ENCODE measurements at regions not wholly inside any gene's neighbourhood (a gene's known extent, or its start where the extent isn't known, plus 50 kb on each side); places are given as distances from the start of the nearest gene placed in this dataset.

DNA sequence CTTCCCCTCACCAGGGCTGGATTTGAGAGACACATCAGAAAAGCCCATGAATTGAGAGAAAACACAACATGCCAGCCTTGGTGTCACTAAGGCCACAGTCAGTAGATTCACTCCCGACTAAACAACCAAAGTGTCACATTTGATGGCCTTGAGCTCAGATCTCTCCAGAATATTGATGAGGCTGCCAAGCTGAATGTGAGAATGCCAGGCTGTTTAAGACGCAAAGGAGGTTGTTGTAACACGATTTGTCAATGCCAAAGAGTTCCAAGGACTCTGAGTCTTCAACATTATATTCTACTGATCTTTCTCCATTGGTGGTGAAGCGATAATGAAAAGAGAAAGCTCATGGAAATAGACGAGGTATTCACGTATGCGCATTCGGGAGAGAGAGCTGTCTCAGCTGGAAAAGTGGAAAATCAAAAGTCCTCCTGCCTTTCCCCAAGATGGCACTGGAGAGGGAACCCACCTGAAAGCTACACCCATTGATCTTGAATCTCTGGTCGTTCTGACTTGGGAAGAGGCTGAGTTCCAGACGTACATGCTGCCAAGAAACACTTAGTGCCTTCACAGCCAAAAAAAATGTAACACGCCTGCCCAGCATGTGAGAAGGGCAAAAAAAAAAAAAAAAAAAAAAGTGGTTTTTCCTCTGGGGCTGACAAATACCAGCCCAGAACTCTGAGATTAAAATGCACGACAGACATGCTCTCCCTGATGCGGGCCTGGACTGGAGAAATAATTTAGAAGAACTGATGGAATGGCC lies 1159.6 kb downstream of the VRK1 start:
- Mint-ChIP-seq H3K27me3 (ENCODE audit: low read depth) (no peaks in the 10 kb centered on the region), H3K9me3 (peaks cover 29% of the 10 kb centered on the region), H3K27ac (no peak overlapping the region), H3K4me1 (peaks cover 10% of the 10 kb centered on the region), H3K4me3 (no peak overlapping the region), H3K36me3 (peaks cover 5% of the 10 kb centered on the region)
- ChIA-PET CTCF (no interaction called here), POLR2A (no interaction called here)
- ATAC-seq = no peak
- no peak for DNase-seq (ENCODE audit: low spot score)
- TF ChIP-seq ZNF263 (CRISPR knock-in tag; IDR thresholded peaks at IDR 0.05; ENCODE audit: low read depth) (no peak), CREB1 (CRISPR knock-in tag; IDR thresholded peaks at IDR 0.05) (no peak), GABPB1 (CRISPR knock-in tag; IDR thresholded peaks at IDR 0.05) (no peak)
- TF ChIP-seq, protein P1, sequence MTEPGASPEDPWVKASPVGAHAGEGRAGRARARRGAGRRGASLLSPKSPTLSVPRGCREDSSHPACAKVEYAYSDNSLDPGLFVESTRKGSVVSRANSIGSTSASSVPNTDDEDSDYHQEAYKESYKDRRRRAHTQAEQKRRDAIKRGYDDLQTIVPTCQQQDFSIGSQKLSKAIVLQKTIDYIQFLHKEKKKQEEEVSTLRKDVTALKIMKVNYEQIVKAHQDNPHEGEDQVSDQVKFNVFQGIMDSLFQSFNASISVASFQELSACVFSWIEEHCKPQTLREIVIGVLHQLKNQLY (CRISPR knock-in tag; IDR thresholded peaks at IDR 0.05) = no peak

DNA sequence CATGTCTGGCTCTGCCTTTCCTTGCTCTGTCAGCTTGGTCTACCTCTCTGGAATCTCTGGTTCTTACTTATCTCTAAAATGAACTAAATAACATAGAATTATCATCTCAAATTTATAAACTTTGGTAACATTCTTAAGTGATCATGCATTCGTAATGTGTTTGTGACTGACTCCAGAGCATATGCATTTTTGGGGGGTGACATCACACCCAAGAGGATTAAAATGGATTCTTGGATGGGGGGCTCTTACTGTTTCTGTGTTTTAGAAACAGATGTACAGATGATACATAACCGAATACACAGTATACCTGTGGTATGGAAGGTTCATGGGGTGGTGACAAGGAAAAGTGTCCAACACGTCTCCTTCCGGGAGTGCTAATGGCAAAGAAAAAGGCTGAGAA lies 1162.1 kb downstream of the VRK1 start:
- no peak for DNase-seq (ENCODE audit: low spot score)
- POLR2A ChIA-PET = no interaction called here
- Mint-ChIP-seq H3K36me3 (peaks cover 5% of the 10 kb centered on the region), H3K9me3 (peaks cover 29% of the 10 kb centered on the region), H3K27me3 (ENCODE audit: low read depth) (no peaks in the 10 kb centered on the region), H3K4me1 (peaks cover 10% of the 10 kb centered on the region), H3K4me3 (no peak overlapping the region), H3K27ac (no peak overlapping the region)
- ATAC-seq = no peak
- TF ChIP-seq GABPB1 (CRISPR knock-in tag; IDR thresholded peaks at IDR 0.05) = no peak
- TF ChIP-seq ZNF232 (CRISPR knock-in tag; IDR thresholded peaks at IDR 0.05) = no peak
- TF ChIP-seq, protein P2, sequence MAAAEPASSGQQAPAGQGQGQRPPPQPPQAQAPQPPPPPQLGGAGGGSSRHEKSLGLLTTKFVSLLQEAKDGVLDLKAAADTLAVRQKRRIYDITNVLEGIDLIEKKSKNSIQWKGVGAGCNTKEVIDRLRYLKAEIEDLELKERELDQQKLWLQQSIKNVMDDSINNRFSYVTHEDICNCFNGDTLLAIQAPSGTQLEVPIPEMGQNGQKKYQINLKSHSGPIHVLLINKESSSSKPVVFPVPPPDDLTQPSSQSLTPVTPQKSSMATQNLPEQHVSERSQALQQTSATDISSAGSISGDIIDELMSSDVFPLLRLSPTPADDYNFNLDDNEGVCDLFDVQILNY (CRISPR knock-in tag; IDR thresholded peaks at IDR 0.05) = no peak
- TF ChIP-seq CREB1 (CRISPR knock-in tag; IDR thresholded peaks at IDR 0.05) = no peak
- no peak for TF ChIP-seq MYBL2 (CRISPR knock-in tag; IDR thresholded peaks at IDR 0.05)
- CTCF ChIA-PET = no interaction called here

DNA sequence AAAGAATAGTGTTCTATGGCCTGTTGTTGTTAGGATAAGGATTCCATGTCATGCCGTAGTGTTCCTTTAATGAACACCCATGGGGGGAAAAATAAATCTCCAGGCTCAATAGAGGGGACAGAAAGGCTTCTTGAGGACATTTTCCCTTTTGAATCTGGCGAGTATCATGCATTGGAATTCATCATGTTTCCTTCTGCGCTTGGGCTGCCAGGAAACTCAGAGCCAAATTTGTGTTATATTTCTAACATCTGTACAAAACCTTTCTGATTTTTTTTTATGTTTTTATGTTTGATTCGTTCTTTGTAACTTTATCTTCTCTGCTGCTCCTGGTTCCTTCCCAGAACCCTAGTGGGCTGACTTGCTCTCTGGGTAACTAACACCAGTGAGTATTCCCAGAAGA lies 1163.3 kb downstream of the VRK1 start:
- TF ChIP-seq, protein P2 (CRISPR knock-in tag; IDR thresholded peaks at IDR 0.05) = no peak
- no peak for TF ChIP-seq NFYB (CRISPR knock-in tag; conservative IDR thresholded peaks at IDR 0.05; ENCODE audit: low read depth)
- ChIA-PET POLR2A (no interaction called here), CTCF (no interaction called here)
- Mint-ChIP-seq H3K27me3 (ENCODE audit: low read depth) (no peaks in the 10 kb centered on the region), H3K27ac (no peak overlapping the region), H3K4me1 (peaks cover 10% of the 10 kb centered on the region), H3K36me3 (peaks cover 5% of the 10 kb centered on the region), H3K9me3 (peaks cover 29% of the 10 kb centered on the region), H3K4me3 (no peak overlapping the region)
- ATAC-seq (no peak), DNase-seq (ENCODE audit: low spot score) (no peak)

DNA sequence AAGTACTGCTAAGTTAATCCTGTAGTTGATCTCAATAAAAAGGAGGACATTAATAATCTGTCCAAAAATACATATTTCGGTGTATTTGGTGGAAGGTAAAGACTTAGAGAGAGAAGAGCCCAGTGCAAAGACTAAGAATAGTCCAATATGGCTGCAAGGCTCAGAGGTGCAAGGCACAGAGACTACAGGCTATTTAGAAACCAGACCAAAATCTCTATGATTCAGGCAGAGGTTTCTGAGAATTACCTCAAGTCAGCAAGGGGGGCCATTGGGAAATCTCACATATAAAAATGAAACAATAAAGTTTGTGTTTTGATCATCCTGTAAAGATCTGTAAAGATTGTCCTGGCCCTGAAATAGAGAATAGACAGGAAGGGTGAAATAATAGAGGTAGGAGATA lies 1173.0 kb downstream of the VRK1 start:
- no peaks in the 10 kb centered on the region; the same call in 1 of the 2 replicates for H3K27me3 Mint-ChIP-seq (ENCODE audit: low read depth)
- peaks cover 3% of the 10 kb centered on the region; the same call in 1 of the 2 replicates for H3K4me1 Mint-ChIP-seq
- DNase-seq (ENCODE audit: low spot score) = no peak
- no peak overlapping the region for H3K27ac Mint-ChIP-seq
- ChIA-PET POLR2A (no interaction called here), CTCF (no interaction called here)
- ATAC-seq = no peak
- H3K36me3 Mint-ChIP-seq = no peaks in the 10 kb centered on the region
- no peak overlapping the region for H3K4me3 Mint-ChIP-seq
- H3K9me3 Mint-ChIP-seq = peaks cover 19% of the 10 kb centered on the region
- TF ChIP-seq, protein P3, sequence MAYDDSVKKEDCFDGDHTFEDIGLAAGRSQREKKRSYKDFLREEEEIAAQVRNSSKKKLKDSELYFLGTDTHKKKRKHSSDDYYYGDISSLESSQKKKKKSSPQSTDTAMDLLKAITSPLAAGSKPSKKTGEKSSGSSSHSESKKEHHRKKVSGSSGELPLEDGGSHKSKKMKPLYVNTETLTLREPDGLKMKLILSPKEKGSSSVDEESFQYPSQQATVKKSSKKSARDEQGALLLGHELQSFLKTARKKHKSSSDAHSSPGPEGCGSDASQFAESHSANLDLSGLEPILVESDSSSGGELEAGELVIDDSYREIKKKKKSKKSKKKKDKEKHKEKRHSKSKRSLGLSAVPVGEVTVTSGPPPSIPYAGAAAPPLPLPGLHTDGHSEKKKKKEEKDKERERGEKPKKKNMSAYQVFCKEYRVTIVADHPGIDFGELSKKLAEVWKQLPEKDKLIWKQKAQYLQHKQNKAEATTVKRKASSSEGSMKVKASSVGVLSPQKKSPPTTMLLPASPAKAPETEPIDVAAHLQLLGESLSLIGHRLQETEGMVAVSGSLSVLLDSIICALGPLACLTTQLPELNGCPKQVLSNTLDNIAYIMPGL (CRISPR knock-in tag; IDR thresholded peaks at IDR 0.05) = no peak
- no peak for TF ChIP-seq SOX15 (CRISPR knock-in tag; IDR thresholded peaks at IDR 0.05)
- TF ChIP-seq, protein P4, sequence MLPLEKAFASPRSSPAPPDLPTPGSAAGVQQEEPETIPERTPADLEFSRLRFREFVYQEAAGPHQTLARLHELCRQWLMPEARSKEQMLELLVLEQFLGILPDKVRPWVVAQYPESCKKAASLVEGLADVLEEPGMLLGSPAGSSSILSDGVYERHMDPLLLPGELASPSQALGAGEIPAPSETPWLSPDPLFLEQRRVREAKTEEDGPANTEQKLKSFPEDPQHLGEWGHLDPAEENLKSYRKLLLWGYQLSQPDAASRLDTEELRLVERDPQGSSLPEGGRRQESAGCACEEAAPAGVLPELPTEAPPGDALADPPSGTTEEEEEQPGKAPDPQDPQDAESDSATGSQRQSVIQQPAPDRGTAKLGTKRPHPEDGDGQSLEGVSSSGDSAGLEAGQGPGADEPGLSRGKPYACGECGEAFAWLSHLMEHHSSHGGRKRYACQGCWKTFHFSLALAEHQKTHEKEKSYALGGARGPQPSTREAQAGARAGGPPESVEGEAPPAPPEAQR (CRISPR knock-in tag; IDR thresholded peaks at IDR 0.05) = no peak
- no peak for TF ChIP-seq PRRX2 (CRISPR knock-in tag; IDR thresholded peaks at IDR 0.05)
- TF ChIP-seq ELF4 (CRISPR knock-in tag; IDR thresholded peaks at IDR 0.05; ENCODE audit: low read depth) = no peak
- TF ChIP-seq MXD4 (CRISPR knock-in tag; IDR thresholded peaks at IDR 0.05; ENCODE audit: borderline replicate concordance) = no peak
- no peak for TF ChIP-seq NFATC4 (CRISPR knock-in tag; IDR thresholded peaks at IDR 0.05)
- TF ChIP-seq MYBL2 (CRISPR knock-in tag; IDR thresholded peaks at IDR 0.05) = no peak
- TF ChIP-seq, protein P1 (CRISPR knock-in tag; IDR thresholded peaks at IDR 0.05) = no peak
- no peak for TF ChIP-seq NR2C2 (CRISPR knock-in tag; IDR thresholded peaks at IDR 0.05)
- TF ChIP-seq, protein P5, sequence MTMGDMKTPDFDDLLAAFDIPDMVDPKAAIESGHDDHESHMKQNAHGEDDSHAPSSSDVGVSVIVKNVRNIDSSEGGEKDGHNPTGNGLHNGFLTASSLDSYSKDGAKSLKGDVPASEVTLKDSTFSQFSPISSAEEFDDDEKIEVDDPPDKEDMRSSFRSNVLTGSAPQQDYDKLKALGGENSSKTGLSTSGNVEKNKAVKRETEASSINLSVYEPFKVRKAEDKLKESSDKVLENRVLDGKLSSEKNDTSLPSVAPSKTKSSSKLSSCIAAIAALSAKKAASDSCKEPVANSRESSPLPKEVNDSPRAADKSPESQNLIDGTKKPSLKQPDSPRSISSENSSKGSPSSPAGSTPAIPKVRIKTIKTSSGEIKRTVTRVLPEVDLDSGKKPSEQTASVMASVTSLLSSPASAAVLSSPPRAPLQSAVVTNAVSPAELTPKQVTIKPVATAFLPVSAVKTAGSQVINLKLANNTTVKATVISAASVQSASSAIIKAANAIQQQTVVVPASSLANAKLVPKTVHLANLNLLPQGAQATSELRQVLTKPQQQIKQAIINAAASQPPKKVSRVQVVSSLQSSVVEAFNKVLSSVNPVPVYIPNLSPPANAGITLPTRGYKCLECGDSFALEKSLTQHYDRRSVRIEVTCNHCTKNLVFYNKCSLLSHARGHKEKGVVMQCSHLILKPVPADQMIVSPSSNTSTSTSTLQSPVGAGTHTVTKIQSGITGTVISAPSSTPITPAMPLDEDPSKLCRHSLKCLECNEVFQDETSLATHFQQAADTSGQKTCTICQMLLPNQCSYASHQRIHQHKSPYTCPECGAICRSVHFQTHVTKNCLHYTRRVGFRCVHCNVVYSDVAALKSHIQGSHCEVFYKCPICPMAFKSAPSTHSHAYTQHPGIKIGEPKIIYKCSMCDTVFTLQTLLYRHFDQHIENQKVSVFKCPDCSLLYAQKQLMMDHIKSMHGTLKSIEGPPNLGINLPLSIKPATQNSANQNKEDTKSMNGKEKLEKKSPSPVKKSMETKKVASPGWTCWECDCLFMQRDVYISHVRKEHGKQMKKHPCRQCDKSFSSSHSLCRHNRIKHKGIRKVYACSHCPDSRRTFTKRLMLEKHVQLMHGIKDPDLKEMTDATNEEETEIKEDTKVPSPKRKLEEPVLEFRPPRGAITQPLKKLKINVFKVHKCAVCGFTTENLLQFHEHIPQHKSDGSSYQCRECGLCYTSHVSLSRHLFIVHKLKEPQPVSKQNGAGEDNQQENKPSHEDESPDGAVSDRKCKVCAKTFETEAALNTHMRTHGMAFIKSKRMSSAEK (CRISPR knock-in tag; IDR thresholded peaks at IDR 0.05; ENCODE audit: borderline replicate concordance) = no peak

Measured in WTC11 (cell line).